ENCODE measurements at regions not wholly inside any gene's neighbourhood (a gene's known extent, or its start where the extent isn't known, plus 50 kb on each side); places are given as distances from the start of the nearest gene placed in this dataset.

DNA sequence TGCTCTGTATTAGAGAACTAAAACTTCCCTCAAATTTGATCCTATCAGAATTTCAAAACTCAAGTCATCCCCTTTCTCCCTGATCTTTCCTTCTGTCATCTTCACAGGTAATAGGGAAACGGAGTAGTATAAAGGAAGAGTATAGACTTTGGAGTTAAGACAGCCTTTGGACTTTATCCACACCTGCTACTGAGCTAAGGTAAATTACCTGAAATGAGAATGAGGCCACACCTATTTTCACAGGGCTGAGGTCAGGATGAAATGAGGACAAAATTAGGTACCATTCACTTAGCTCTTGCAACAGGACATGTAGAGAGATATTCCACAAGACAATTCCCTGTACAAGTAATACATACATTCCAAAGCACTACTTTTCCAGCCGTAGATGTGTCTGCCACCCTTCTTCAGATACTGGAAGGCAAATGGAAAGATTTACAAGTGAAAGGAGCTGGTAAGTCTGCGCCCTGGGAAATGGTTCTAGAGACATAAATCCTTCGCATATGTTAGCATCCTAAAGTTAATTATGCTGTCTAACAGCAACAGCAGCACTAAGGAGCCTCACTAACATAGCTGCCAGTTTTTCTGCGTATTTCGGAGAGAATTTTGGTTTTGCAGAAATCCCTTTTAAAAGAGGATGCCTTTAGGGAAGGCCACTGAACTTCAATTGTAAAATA is 461.8 kb downstream of the SHQ1 start:
- H3K4me2 ChIP-seq (ENCODE audit: low read length) = no peak overlapping the region
- no peak overlapping the region for H2BK5ac ChIP-seq (ENCODE audit: low read length)
- no peaks in the 10 kb centered on the region for H3K27me3 ChIP-seq (ENCODE audit: insufficient read depth, low read length, poor library complexity)
- H2BK120ac ChIP-seq (ENCODE audit: low read depth, low read length) = no peak overlapping the region
- peaks cover 23% of the 10 kb centered on the region for H3K4me1 ChIP-seq (ENCODE audit: control insufficient read depth, low read depth, low read length)
- H3K9ac ChIP-seq (ENCODE audit: low read length) = no peak overlapping the region
- no peak overlapping the region for H2AK5ac ChIP-seq (ENCODE audit: low read length)
- peaks cover 15% of the 10 kb centered on the region for H3K79me1 ChIP-seq (ENCODE audit: low read length)
- no peak overlapping the region for H4K8ac ChIP-seq (ENCODE audit: low read depth, low read length)
- no CpG with 5 or more reads among the region's 6 CpGs for WGBS (ENCODE audit: extremely low coverage, insufficient coverage, low lambda C conversion rate)
- H3K4ac ChIP-seq (ENCODE audit: low read depth, low read length) = no peak overlapping the region
- no peak for DNase-seq
- peaks cover 89% of the 10 kb centered on the region for H3K79me2 ChIP-seq (ENCODE audit: control insufficient read depth, insufficient read depth, low read length)
- H3K23ac ChIP-seq (ENCODE audit: low read length) = no peak overlapping the region
- no peak overlapping the region for H3K27ac ChIP-seq (ENCODE audit: low read depth, low read length)
- no peak overlapping the region for H3K4me3 ChIP-seq (ENCODE audit: low read length)
- H3K36me3 ChIP-seq (ENCODE audit: control insufficient read depth, insufficient read depth, low read length) = no peaks in the 10 kb centered on the region
- H2BK15ac ChIP-seq (replicated peaks; ENCODE audit: low read depth) = no peak overlapping the region
- H3K56ac ChIP-seq (ENCODE audit: low read length) = no peak overlapping the region
- no peak overlapping the region for H4K5ac ChIP-seq (ENCODE audit: low read length)
- H3K18ac ChIP-seq (ENCODE audit: low read length) = no peak overlapping the region

DNA sequence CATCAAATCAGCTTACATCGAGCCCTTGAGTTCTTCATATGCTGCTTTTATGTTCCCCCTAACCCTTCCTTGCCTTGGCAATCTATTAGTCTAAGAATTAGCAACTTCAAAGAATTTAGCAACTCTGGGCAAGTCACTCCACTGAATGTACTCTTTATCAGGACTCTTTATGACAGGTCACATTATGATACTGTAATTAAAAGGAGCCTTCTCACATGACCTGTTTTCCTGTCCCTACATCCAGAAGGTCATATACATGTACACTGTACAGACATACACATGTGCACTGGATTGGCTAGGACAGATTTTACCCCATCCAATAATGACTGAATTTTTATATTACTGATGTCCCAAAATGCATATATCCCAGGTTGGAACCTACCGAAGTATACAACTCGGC is 463.1 kb downstream of the SHQ1 start:
- Histone ChIP-seq H3K4me2 (ENCODE audit: low read length) (no peak overlapping the region), H2AK5ac (ENCODE audit: low read length) (no peak overlapping the region), H3K27me3 (ENCODE audit: insufficient read depth, low read length, poor library complexity) (no peaks in the 10 kb centered on the region), H2BK5ac (ENCODE audit: low read length) (no peak overlapping the region), H3K4me1 (ENCODE audit: control insufficient read depth, low read depth, low read length) (peaks cover 23% of the 10 kb centered on the region), H3K36me3 (ENCODE audit: control insufficient read depth, insufficient read depth, low read length) (no peaks in the 10 kb centered on the region), H3K18ac (ENCODE audit: low read length) (no peak overlapping the region), H4K8ac (ENCODE audit: low read depth, low read length) (no peak overlapping the region), H3K4ac (ENCODE audit: low read depth, low read length) (no peak overlapping the region), H3K56ac (ENCODE audit: low read length) (no peak overlapping the region), H4K5ac (ENCODE audit: low read length) (no peak overlapping the region), H3K79me1 (ENCODE audit: low read length) (peaks cover 19% of the 10 kb centered on the region), H3K79me2 (ENCODE audit: control insufficient read depth, insufficient read depth, low read length) (peaks cover 91% of the 10 kb centered on the region), H3K27ac (ENCODE audit: low read depth, low read length) (no peak overlapping the region), H2BK120ac (ENCODE audit: low read depth, low read length) (no peak overlapping the region), H3K23ac (ENCODE audit: low read length) (no peak overlapping the region), H3K9ac (ENCODE audit: low read length) (no peak overlapping the region), H3K4me3 (ENCODE audit: low read length) (no peak overlapping the region), H2BK15ac (replicated peaks; ENCODE audit: low read depth) (no peak overlapping the region)
- DNase-seq = no peak
- WGBS (ENCODE audit: extremely low coverage, insufficient coverage, low lambda C conversion rate) = no CpG with 5 or more reads among the region's 3 CpGs

DNA sequence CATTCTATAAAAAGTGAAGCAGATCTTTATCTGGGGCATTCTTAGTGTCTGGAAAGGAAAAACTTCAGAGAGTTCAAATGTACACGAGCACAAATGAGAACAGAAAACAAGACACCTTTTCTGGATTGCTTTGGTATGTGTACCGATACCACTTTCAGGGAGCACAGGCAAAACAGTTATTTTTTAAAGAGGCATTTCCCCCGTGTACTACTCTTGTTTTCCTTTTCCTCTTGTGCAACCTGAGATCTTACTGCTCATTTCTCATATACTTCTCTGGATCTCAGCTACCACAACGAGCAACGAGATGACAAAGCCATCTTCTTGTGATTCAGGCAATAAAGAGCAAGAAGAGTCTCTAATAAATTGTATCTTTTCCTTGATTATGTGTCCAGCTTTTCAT is 463.6 kb downstream of the SHQ1 start:
- Histone ChIP-seq H3K79me2 (ENCODE audit: control insufficient read depth, insufficient read depth, low read length) (peaks cover 91% of the 10 kb centered on the region), H3K4me3 (ENCODE audit: low read length) (no peak overlapping the region), H2AK5ac (ENCODE audit: low read length) (no peak overlapping the region), H3K36me3 (ENCODE audit: control insufficient read depth, insufficient read depth, low read length) (no peaks in the 10 kb centered on the region), H2BK15ac (replicated peaks; ENCODE audit: low read depth) (no peak overlapping the region), H2BK5ac (ENCODE audit: low read length) (no peak overlapping the region), H3K56ac (ENCODE audit: low read length) (no peak overlapping the region), H3K18ac (ENCODE audit: low read length) (no peak overlapping the region), H3K27me3 (ENCODE audit: insufficient read depth, low read length, poor library complexity) (no peaks in the 10 kb centered on the region), H3K27ac (ENCODE audit: low read depth, low read length) (no peak overlapping the region), H3K4me1 (ENCODE audit: control insufficient read depth, low read depth, low read length) (peaks cover 19% of the 10 kb centered on the region), H3K4me2 (ENCODE audit: low read length) (no peak overlapping the region), H3K23ac (ENCODE audit: low read length) (no peak overlapping the region), H4K8ac (ENCODE audit: low read depth, low read length) (no peak overlapping the region), H2BK120ac (ENCODE audit: low read depth, low read length) (no peak overlapping the region), H4K5ac (ENCODE audit: low read length) (no peak overlapping the region), H3K4ac (ENCODE audit: low read depth, low read length) (no peak overlapping the region), H3K79me1 (ENCODE audit: low read length) (peaks cover 18% of the 10 kb centered on the region), H3K9ac (ENCODE audit: low read length) (no peak overlapping the region)
- no peak for DNase-seq
- no CpG with 5 or more reads among the region's 5 CpGs for WGBS (ENCODE audit: extremely low coverage, insufficient coverage, low lambda C conversion rate)

DNA sequence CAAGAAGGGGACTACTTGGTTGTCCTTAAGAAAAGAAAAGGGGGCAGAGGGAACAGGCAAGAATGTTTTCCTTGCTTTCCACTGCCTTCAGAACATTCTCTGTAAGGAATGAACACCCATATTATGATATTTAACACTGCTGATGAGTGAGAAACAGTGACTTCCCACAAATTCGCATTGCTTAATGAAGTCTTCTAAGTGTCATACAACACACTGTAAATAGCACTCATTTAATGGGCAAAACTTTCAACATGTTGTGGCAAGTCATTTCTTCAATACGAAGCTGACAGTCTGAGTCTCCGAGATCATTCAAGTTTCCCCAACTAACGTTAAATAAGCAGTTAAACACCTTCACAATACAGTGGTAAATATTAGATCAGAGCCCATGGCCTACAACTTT is 464.4 kb downstream of the SHQ1 start:
- H2AK5ac ChIP-seq (ENCODE audit: low read length) = no peak overlapping the region
- H2BK120ac ChIP-seq (ENCODE audit: low read depth, low read length) = no peak overlapping the region
- H3K4me2 ChIP-seq (ENCODE audit: low read length) = no peak overlapping the region
- H3K56ac ChIP-seq (ENCODE audit: low read length) = no peak overlapping the region
- no peak for DNase-seq
- H3K27ac ChIP-seq (ENCODE audit: low read depth, low read length) = no peak overlapping the region
- no peak overlapping the region for H2BK15ac ChIP-seq (replicated peaks; ENCODE audit: low read depth)
- H3K4me3 ChIP-seq (ENCODE audit: low read length) = no peak overlapping the region
- H3K23ac ChIP-seq (ENCODE audit: low read length) = no peak overlapping the region
- no peak overlapping the region for H4K8ac ChIP-seq (ENCODE audit: low read depth, low read length)
- peaks cover 17% of the 10 kb centered on the region for H3K79me1 ChIP-seq (ENCODE audit: low read length)
- H3K9ac ChIP-seq (ENCODE audit: low read length) = no peak overlapping the region
- peaks cover 18% of the 10 kb centered on the region for H3K4me1 ChIP-seq (ENCODE audit: control insufficient read depth, low read depth, low read length)
- H2BK5ac ChIP-seq (ENCODE audit: low read length) = no peak overlapping the region
- H3K4ac ChIP-seq (ENCODE audit: low read depth, low read length) = no peak overlapping the region
- peaks cover 88% of the 10 kb centered on the region for H3K79me2 ChIP-seq (ENCODE audit: control insufficient read depth, insufficient read depth, low read length)
- H3K36me3 ChIP-seq (ENCODE audit: control insufficient read depth, insufficient read depth, low read length) = no peaks in the 10 kb centered on the region
- no peak overlapping the region for H3K18ac ChIP-seq (ENCODE audit: low read length)
- H3K27me3 ChIP-seq (ENCODE audit: insufficient read depth, low read length, poor library complexity) = no peaks in the 10 kb centered on the region
- H4K5ac ChIP-seq (ENCODE audit: low read length) = no peak overlapping the region
- WGBS (ENCODE audit: extremely low coverage, insufficient coverage, low lambda C conversion rate) = no CpG with 5 or more reads among the region's 4 CpGs

DNA sequence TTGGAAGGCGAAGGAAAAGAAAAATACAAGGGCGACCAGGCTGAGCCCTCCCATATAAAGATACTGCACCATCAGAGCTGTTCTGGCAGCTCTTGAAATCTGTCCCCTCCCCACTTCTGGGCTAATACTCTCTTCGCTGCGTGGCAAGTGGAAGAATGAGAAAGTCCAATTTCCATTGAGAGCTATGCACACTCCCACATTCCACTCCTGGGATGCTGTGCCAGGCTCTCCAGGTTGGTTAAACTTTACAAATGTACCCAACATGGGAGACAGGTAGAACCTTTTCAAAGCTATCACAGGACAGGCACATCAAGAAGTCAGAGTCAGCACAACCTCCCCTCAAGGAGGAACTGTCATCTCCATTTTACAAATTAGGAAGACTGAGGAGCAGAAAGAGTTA is 465.0 kb downstream of the SHQ1 start:
- H3K36me3 ChIP-seq (ENCODE audit: control insufficient read depth, insufficient read depth, low read length) = peaks cover 2% of the 10 kb centered on the region
- H3K4me1 ChIP-seq (ENCODE audit: control insufficient read depth, low read depth, low read length) = peaks cover 14% of the 10 kb centered on the region
- peaks cover 86% of the 10 kb centered on the region for H3K79me2 ChIP-seq (ENCODE audit: control insufficient read depth, insufficient read depth, low read length)
- no peak overlapping the region for H2AK5ac ChIP-seq (ENCODE audit: low read length)
- no peak for DNase-seq
- H3K18ac ChIP-seq (ENCODE audit: low read length) = no peak overlapping the region
- no peak overlapping the region for H3K27ac ChIP-seq (ENCODE audit: low read depth, low read length)
- H3K4ac ChIP-seq (ENCODE audit: low read depth, low read length) = no peak overlapping the region
- no peak overlapping the region for H3K4me2 ChIP-seq (ENCODE audit: low read length)
- H3K27me3 ChIP-seq (ENCODE audit: insufficient read depth, low read length, poor library complexity) = no peaks in the 10 kb centered on the region
- H3K56ac ChIP-seq (ENCODE audit: low read length) = no peak overlapping the region
- WGBS (ENCODE audit: extremely low coverage, insufficient coverage, low lambda C conversion rate) = no CpG with 5 or more reads among the region's 4 CpGs
- H3K4me3 ChIP-seq (ENCODE audit: low read length) = no peak overlapping the region
- no peak overlapping the region for H4K5ac ChIP-seq (ENCODE audit: low read length)
- no peak overlapping the region for H3K9ac ChIP-seq (ENCODE audit: low read length)
- no peak overlapping the region for H2BK5ac ChIP-seq (ENCODE audit: low read length)
- peaks cover 20% of the 10 kb centered on the region for H3K79me1 ChIP-seq (ENCODE audit: low read length)
- no peak overlapping the region for H2BK120ac ChIP-seq (ENCODE audit: low read depth, low read length)
- no peak overlapping the region for H2BK15ac ChIP-seq (replicated peaks; ENCODE audit: low read depth)
- H3K23ac ChIP-seq (ENCODE audit: low read length) = no peak overlapping the region
- H4K8ac ChIP-seq (ENCODE audit: low read depth, low read length) = no peak overlapping the region

DNA sequence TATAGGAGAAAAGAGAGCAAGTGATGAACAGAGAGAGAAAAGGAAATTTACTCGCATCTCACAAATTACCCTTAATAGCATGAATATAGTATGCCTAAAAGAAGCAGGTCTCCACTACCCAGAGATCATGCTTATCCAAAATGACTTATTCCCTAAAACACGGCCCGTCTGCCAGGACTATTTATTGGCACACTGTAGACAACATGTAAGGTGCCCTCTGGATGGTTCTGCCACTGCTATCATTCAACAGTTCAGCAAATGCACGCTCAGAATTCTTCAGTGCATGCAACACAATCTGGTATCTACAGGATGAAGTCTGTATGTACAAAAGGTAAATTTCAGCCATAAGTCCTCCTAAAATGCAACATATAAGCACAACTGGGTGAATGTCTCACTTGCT is 465.8 kb downstream of the SHQ1 start:
- Histone ChIP-seq H4K8ac (ENCODE audit: low read depth, low read length) (no peak overlapping the region), H3K36me3 (ENCODE audit: control insufficient read depth, insufficient read depth, low read length) (peaks cover 4% of the 10 kb centered on the region), H3K9ac (ENCODE audit: low read length) (no peak overlapping the region), H2AK5ac (ENCODE audit: low read length) (no peak overlapping the region), H3K4me2 (ENCODE audit: low read length) (no peak overlapping the region), H2BK15ac (replicated peaks; ENCODE audit: low read depth) (no peak overlapping the region), H3K18ac (ENCODE audit: low read length) (no peak overlapping the region), H3K4me3 (ENCODE audit: low read length) (no peak overlapping the region), H3K4ac (ENCODE audit: low read depth, low read length) (no peak overlapping the region), H3K56ac (ENCODE audit: low read length) (no peak overlapping the region), H2BK120ac (ENCODE audit: low read depth, low read length) (no peak overlapping the region), H3K79me2 (ENCODE audit: control insufficient read depth, insufficient read depth, low read length) (peaks cover 79% of the 10 kb centered on the region), H2BK5ac (ENCODE audit: low read length) (no peak overlapping the region), H3K27ac (ENCODE audit: low read depth, low read length) (no peak overlapping the region), H3K27me3 (ENCODE audit: insufficient read depth, low read length, poor library complexity) (no peaks in the 10 kb centered on the region), H3K4me1 (ENCODE audit: control insufficient read depth, low read depth, low read length) (peaks cover 11% of the 10 kb centered on the region), H3K23ac (ENCODE audit: low read length) (no peak overlapping the region), H4K5ac (ENCODE audit: low read length) (no peak overlapping the region), H3K79me1 (ENCODE audit: low read length) (peaks cover 21% of the 10 kb centered on the region)
- no CpG with 5 or more reads among the region's 4 CpGs for WGBS (ENCODE audit: extremely low coverage, insufficient coverage, low lambda C conversion rate)
- DNase-seq = no peak

Measured in mesendoderm (in vitro differentiated cells).